ENCODE measurements at regions not wholly inside any gene's neighbourhood (a gene's known extent, or its start where the extent isn't known, plus 50 kb on each side); places are given as distances from the start of the nearest gene placed in this dataset.

GRCh38 chr7:13016592-13017332 lies 329.3 kb downstream of the ARL4A start:
- TF ChIP-seq CTCF (IDR thresholded peaks at IDR 0.05) = no peak

- no peak for TF ChIP-seq CTCF (IDR thresholded peaks at IDR 0.05)
Observed at GRCh38 chr7:13017333-13017857, 330.0 kb downstream of the ARL4A start.

GRCh38 chr7:13017881-13018280 lies 330.4 kb downstream of the ARL4A start:
- TF ChIP-seq CTCF (IDR thresholded peaks at IDR 0.05) = no peak

- no peak for TF ChIP-seq CTCF (IDR thresholded peaks at IDR 0.05)
Observed at GRCh38 chr7:13021566-13022300, 334.3 kb downstream of the ARL4A start.

GRCh38 chr7:13024121-13024674 lies 336.8 kb downstream of the ARL4A start:
- no peak for TF ChIP-seq CTCF (IDR thresholded peaks at IDR 0.05)

- no peak for TF ChIP-seq CTCF (IDR thresholded peaks at IDR 0.05)
Observed at GRCh38 chr7:13027321-13027720, 339.9 kb downstream of the ARL4A start.

- TF ChIP-seq CTCF (IDR thresholded peaks at IDR 0.05) = no peak
Observed at GRCh38 chr7:13028036-13028824, 340.8 kb downstream of the ARL4A start.

Measured in LNCAP (cell line).